Middle frontal gyrus (tissue), 1 donor: ENCODE measurements at regions not wholly inside any gene's neighbourhood (a gene's known extent, or its start where the extent isn't known, plus 50 kb on each side); places are given as distances from the start of the nearest gene placed in this dataset.

Experiments
- DNase-seq: peaks from one replicate; pipeline ENCODE4 v3.0.0-alpha.2; 2015; ENCODE audit warnings: low spot score; ENCODE audit errors: extremely low spot score

- no peak for DNase-seq
Measured at GRCh38 chr3:150268426-150269391, 139.4 kb upstream of the TSC22D2 start.

DNA sequence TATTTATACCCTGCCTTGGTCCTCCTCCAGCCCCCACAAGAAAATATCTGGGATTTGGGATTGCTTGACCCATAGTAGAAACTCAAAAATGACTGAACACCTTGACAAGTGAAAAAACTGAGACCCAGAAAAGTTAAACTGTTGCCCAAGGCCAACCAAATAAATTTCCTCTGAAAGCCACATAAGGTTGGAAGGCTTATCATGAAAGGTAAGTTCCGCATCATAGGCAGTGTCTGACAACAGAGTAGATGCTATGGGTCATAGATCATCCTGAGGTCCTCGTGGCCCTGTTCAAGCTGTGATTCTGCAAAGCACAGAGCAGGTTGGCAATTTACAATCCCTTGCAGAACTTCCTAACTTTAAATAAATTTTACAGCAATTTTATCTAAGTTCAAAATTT lies 140.8 kb upstream of the TSC22D2 start:
- DNase-seq, result no peak

DNA sequence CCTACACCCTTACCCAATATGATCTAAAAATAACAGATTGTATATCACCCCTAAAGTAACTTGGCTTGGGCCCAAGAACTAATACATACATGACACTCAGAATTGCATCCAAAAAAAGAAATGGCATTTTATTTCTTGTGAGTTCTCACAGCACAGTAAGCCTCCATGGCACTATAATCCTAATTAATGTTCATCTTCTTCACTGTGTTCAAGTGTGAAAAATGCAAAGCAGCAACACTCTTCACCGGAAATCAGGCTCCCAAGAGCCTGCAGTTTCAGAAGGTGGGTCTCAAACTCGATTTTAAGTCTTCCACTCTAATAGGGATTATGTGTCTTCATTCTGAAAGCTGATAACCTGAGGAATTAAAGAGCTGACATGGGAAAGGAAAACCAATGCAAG lies 142.8 kb upstream of the TSC22D2 start:
- DNase-seq, result no peak

GRCh38 chr3:150264561-150265279 lies 143.4 kb upstream of the TSC22D2 start:
- no peak for DNase-seq

- no peak for DNase-seq
Measured at GRCh38 chr3:150261958-150262357, 146.1 kb upstream of the TSC22D2 start.

- DNase-seq, result no peak
Measured at GRCh38 chr3:150261418-150261817, 146.7 kb upstream of the TSC22D2 start.

- no peak for DNase-seq
Measured at GRCh38 chr3:150260398-150260710, 147.7 kb upstream of the TSC22D2 start.

DNA sequence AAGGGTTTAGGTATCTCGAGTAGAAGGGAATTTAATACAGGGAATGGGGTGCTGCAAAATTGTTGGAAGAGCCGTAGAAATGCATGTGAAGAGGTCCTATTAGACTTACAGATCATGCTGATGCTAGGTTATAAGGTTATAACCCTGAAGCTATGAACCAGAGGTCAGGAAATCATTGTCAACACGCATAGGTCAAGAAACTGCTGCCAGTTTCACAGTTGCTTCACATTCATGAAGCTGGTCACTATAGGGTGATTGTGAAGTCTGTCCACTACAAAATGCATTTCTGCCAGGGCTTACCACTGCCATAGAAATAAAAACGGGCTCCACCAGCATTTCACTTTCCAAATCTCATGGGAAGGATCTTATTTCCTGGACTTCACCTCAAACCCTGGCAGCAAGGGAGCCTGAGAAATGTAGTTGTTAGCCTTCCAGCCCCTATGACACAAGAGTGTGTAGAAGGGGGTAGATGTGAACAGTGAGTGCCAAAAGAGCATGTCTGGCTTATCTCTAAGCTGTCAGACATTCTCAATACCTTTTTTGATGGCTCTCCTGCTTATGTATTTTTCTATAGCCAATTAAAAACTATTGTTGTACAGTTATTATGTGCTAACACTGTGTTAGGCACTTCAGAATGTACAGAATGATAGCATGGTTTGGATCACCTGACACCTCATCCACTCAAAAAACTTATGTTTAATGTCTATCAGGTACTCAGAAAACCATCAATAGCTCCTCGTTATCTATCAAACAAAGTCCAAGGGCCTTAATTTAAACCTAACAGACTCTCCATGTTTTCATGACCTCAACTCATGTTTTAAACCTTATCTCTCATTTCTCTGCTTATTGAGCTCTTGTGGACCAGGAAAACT lies 148.3 kb upstream of the TSC22D2 start:
- DNase-seq, result no peak

DNA sequence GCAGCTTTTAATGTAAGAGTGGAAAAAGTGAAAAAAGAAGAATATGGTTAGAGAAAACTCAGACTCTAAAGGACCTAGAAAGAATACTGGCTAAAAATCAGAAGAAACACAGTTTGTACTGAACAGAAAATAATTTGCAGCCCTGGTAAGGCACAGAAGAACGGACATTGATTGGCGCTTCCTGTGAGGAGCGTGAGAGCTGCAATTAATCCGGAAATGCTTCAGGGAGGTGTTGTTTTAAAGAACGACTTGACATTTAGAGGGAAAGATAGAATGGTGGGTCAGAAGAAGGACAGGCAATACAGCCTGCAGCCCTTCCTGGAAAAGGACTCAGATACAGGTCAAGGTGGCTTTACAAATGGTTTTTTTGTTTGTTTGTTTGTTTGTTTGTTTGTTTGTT lies 151.3 kb upstream of the TSC22D2 start:
- DNase-seq, result no peak

- no peak for DNase-seq
Measured at GRCh38 chr3:150256318-150256717, 151.8 kb upstream of the TSC22D2 start.

GRCh38 chr3:150255826-150256225 lies 152.3 kb upstream of the TSC22D2 start:
- no peak for DNase-seq

DNA sequence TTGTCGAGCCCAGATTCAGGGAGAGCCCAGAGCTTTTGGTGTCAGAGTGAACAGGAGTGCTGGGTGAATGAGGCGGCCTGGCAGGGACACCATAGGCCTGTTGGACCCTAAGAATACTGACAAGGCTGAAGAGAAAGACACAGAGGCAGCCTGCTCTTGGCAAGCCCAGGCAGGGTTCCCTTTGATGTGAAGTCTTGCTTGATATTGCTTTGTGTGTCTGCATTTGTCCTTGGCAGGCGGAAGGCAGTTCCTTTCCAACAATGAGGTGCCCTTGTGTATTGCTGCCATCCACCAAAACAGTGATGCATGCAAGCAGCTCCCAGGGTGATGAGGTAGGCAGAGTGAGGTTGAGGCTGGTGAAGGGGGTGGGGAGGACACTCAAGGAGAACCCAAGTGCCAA lies 152.7 kb upstream of the TSC22D2 start:
- DNase-seq, result no peak

- DNase-seq, result no peak
Measured at GRCh38 chr3:150254309-150254708, 153.8 kb upstream of the TSC22D2 start.

- DNase-seq, result no peak
Measured at GRCh38 chr3:150253622-150254021, 154.5 kb upstream of the TSC22D2 start.

DNA sequence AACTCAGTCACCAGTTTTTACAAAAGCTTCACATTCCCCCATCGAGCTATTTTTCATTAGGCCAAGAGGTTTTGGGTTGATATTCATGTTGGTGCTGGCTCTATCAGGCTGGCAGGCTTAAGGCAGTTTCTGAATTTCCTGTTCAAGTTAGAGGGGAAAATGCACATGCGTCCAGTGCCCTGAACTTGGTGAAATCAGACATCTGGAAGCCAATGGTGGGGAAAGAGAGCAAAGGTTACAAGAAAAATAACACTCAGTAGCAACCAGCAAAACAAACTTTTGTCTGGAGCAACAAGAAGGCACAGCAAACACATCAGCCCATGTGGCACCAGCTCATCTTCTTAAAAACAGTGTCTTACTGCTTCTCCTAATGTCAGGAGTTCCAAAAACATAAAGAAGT lies 155.6 kb upstream of the TSC22D2 start:
- DNase-seq, result no peak

- no peak for DNase-seq
Measured at GRCh38 chr3:150251187-150252062, 156.7 kb upstream of the TSC22D2 start.

DNA sequence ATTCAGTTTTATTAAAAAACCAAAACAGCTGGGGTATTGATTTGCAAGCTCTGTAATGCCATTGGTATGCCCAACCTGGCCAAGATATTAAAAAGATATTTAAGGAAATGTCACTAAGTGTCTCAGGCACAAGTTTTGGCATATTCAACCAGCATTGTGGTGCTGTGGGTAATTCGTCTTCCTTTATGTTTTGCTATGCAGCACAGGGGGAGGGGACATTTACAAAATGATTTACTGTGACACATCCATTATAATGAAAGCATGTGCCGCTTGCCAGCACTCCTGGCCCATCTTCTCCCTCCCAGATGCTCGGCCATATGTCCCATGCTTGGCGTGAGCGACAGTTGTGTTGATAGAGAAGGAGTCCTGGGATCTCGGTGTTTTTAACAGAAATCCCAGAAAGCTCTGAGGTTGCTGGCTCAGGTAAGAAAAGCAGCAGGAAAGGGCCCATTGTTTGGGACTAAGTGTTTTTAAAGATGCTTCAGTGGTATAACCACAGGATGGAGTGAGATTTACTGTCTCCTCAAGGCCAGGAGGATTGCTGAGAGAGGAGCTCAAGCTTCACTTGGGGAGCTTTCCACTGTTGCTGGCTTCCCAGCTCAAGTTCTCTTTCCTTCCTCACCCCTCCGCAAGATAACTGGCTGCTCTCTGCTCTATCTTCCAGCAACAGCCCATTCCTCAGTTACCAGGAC lies 158.2 kb upstream of the TSC22D2 start:
- no peak for DNase-seq

GRCh38 chr3:150248888-150249681 lies 159.0 kb upstream of the TSC22D2 start:
- no peak for DNase-seq

DNA sequence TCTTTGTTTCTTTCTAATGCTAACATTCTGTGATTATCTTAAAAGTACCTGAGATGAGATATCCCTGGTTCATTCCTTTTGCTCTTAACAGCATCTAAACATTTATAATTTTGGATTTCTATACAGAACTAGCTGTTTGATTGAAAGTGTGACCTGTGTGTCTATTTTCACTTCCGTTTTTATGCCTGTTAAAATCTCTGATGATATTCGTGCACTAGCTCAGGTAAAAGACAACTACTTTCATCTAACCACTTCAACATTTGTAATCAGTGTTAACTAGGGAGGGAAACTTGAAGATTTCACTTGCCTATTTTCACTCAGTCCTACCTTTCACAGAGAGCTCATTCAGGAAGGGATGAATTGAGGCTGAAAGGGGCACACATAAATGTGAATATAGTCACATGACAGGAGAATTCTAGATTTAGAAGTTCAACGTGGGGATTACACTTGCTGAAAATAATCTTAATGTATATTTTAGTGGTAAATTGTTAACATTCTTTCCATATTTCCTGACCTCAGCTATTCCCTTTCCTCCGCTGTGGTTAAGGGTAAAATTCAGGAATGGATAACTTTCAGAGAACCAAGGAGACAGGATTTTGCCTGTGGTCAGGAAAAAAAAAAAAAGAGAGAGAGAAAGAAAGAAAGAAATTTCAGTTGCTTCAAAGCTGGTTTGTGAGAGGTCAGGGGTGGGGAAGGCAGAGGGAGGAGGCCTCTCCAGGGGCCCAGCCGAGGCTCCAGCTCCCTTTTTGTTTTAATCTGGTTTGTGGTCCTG lies 159.8 kb upstream of the TSC22D2 start:
- DNase-seq, result no peak
